OCI-LY1 (cell line): ENCODE measurements at regions not wholly inside any gene's neighbourhood (a gene's known extent, or its start where the extent isn't known, plus 50 kb on each side); places are given as distances from the start of the nearest gene placed in this dataset.

Source experiments
- H2AFZ ChIP-seq: fragments of 200-600 bp; sonication (generic), shearing (Covaris generic); 2 replicates; pipeline ENCODE4 v1.6.0; 2014; ENCODE audit warnings: antibody characterized with exemption, mild to moderate bottlenecking, low read length
- H3F3A ChIP-seq: fragments of 200-600 bp; sonication (generic), shearing (Covaris generic); 2 replicates; pipeline ENCODE4 v1.6.0; 2014; ENCODE audit warnings: mild to moderate bottlenecking, antibody characterized with exemption, low read length, moderate library complexity; ENCODE audit not compliant: insufficient read depth
- H3K27ac ChIP-seq: fragments of 200-600 bp; sonication (generic); 2 replicates; pipeline ENCODE4 v1.5.1; 2014; ENCODE audit warnings: low read length, mixed run types, mild to moderate bottlenecking, low read depth; ENCODE audit not compliant: poor library complexity, severe bottlenecking
- H3K27me3 ChIP-seq: fragments of 200-600 bp; sonication (generic); 2 replicates; pipeline ENCODE4 v1.6.0; 2014; ENCODE audit warnings: antibody characterized with exemption, mild to moderate bottlenecking, low read length, moderate library complexity; ENCODE audit not compliant: insufficient read depth
- H3K36me3 ChIP-seq: fragments of 200-600 bp; sonication (generic); 2 replicates; pipeline ENCODE4 v1.6.1; 2014; ENCODE audit warnings: mild to moderate bottlenecking, antibody characterized with exemption, low read length, moderate library complexity, mixed read lengths; ENCODE audit not compliant: insufficient read depth
- H3K4me1 ChIP-seq: fragments of 200-600 bp; sonication (generic); 2 replicates; pipeline ENCODE4 v1.5.1; 2014; ENCODE audit warnings: mild to moderate bottlenecking, low read length, moderate library complexity; ENCODE audit not compliant: insufficient read depth, severe bottlenecking
- H3K4me2 ChIP-seq: fragments of 200-600 bp; sonication (generic), shearing (Covaris generic); 2 replicates; pipeline ENCODE4 v1.6.1; 2014; ENCODE audit warnings: low read length
- H3K4me3 ChIP-seq: fragments of 200-600 bp; sonication (generic); 2 replicates; pipeline ENCODE4 v1.5.1; 2014; ENCODE audit warnings: low read length, low read depth, mild to moderate bottlenecking, mixed read lengths; ENCODE audit not compliant: poor library complexity, severe bottlenecking
- H3K79me2 ChIP-seq: fragments of 200-600 bp; shearing (Covaris generic); 2 replicates; pipeline ENCODE4 v1.6.1; 2016; ENCODE audit warnings: mixed run types, low read length, mixed read lengths; ENCODE audit not compliant: insufficient read depth
- H3K9ac ChIP-seq: fragments of 200-600 bp; sonication (generic), shearing (Covaris generic); 2 replicates; pipeline ENCODE4 v1.6.1; 2014; ENCODE audit warnings: mild to moderate bottlenecking, low read length, mixed read lengths
- H3K9me2 ChIP-seq: fragments of 200-600 bp; sonication (generic), shearing (Covaris generic); 2 replicates; pipeline ENCODE4 v1.6.1; 2014; ENCODE audit warnings: low read depth, mild to moderate bottlenecking, low read length, mixed read lengths
- H3K9me3 ChIP-seq: fragments of 200-600 bp; shearing (Covaris generic); 2 replicates; pipeline ENCODE4 v1.6.1; 2014; ENCODE audit warnings: low read length, mixed read lengths
- H4K20me1 ChIP-seq: fragments of 200-600 bp; sonication (generic), shearing (Covaris generic); 2 replicates; pipeline ENCODE4 v1.6.0; 2016; ENCODE audit warnings: mild to moderate bottlenecking, low read length; ENCODE audit not compliant: insufficient read depth
- EZH2 ChIP-seq: fragments of 200-600 bp; sonication (generic), shearing (Covaris generic); IDR thresholded peaks from 2 replicates; pipeline ENCODE4 v1.8.0; 2017; ENCODE audit warnings: borderline replicate concordance, mixed run types, mild to moderate bottlenecking, antibody characterized with exemption, low read length, moderate library complexity, mixed read lengths
- TF ChIP-seq, protein P1 (sequence below): fragments of 200-600 bp; sonication (generic), shearing (Covaris generic); IDR thresholded peaks from 2 replicates; pipeline ENCODE4 v1.5.1; 2017; ENCODE audit warnings: mild to moderate bottlenecking, antibody characterized with exemption, low read length, moderate library complexity, mixed read lengths

DNA sequence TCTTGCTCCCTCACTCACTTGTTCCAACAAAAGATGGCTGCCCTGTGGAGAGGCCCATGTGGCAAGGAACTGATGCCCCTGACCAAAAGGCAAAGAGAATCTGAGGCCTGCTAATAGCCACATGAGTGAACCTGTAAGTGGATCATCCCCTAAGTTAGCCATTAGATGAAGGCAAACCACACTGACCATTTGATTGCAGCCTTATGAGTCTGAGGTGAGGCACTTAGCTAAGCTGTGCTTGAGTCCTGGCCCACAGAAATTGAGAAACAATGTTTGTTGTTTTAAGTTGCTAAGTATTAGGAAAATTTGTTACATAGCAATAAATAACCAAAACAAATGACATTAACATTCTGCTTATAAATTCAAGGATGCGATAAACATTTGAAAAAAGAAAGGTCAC is 100.1 kb upstream of the BET1 start:
- no peaks in the 10 kb centered on the region for H3K4me1 ChIP-seq
- H3K9ac ChIP-seq, result no peak overlapping the region
- H3K9me2 ChIP-seq, result no peaks in the 10 kb centered on the region
- no peaks in the 10 kb centered on the region for H3K27me3 ChIP-seq
- no peaks in the 10 kb centered on the region for H3K79me2 ChIP-seq
- no peak overlapping the region for H3K4me3 ChIP-seq
- H3F3A ChIP-seq, result no peaks in the 10 kb centered on the region
- H3K27ac ChIP-seq, result no peak overlapping the region
- H3K36me3 ChIP-seq, result no peaks in the 10 kb centered on the region
- H2AFZ ChIP-seq, result no peak overlapping the region
- TF ChIP-seq, protein P1, sequence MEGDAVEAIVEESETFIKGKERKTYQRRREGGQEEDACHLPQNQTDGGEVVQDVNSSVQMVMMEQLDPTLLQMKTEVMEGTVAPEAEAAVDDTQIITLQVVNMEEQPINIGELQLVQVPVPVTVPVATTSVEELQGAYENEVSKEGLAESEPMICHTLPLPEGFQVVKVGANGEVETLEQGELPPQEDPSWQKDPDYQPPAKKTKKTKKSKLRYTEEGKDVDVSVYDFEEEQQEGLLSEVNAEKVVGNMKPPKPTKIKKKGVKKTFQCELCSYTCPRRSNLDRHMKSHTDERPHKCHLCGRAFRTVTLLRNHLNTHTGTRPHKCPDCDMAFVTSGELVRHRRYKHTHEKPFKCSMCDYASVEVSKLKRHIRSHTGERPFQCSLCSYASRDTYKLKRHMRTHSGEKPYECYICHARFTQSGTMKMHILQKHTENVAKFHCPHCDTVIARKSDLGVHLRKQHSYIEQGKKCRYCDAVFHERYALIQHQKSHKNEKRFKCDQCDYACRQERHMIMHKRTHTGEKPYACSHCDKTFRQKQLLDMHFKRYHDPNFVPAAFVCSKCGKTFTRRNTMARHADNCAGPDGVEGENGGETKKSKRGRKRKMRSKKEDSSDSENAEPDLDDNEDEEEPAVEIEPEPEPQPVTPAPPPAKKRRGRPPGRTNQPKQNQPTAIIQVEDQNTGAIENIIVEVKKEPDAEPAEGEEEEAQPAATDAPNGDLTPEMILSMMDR, result no peak
- no peak for TF ChIP-seq EZH2
- H3K9me3 ChIP-seq, result no peaks in the 10 kb centered on the region
- no peak overlapping the region for H3K4me2 ChIP-seq
- H4K20me1 ChIP-seq, result no peaks in the 10 kb centered on the region

DNA sequence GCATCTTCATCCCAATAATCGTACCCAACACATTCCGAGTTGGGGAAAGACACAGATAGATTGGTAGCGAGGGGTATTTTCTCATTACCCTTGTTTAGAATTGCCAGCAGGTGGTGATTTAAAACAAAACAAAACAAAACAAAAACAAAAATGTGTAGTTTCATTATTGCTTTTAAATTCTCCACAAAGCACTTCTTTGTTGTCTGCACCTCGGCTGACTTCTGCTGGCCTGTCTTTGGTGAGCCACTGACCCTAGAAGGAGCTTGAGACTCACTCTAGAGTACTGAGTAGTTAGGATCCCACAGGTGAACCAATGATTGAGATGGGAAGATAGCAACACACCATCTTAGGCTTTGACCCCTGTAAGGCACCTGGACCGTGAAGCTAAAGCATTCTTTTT is 105.4 kb upstream of the BET1 start:
- H3K79me2 ChIP-seq, result no peaks in the 10 kb centered on the region
- TF ChIP-seq, protein P1, result no peak
- TF ChIP-seq EZH2, result no peak
- no peaks in the 10 kb centered on the region for H3F3A ChIP-seq
- H2AFZ ChIP-seq, result no peak overlapping the region
- H3K36me3 ChIP-seq, result no peaks in the 10 kb centered on the region
- no peak overlapping the region for H3K4me2 ChIP-seq
- H3K9me2 ChIP-seq, result no peaks in the 10 kb centered on the region
- no peaks in the 10 kb centered on the region for H4K20me1 ChIP-seq
- no peaks in the 10 kb centered on the region for H3K4me1 ChIP-seq
- H3K27me3 ChIP-seq, result no peaks in the 10 kb centered on the region
- H3K27ac ChIP-seq, result no peak overlapping the region
- H3K9ac ChIP-seq, result no peak overlapping the region
- H3K9me3 ChIP-seq, result no peaks in the 10 kb centered on the region
- H3K4me3 ChIP-seq, result no peak overlapping the region

DNA sequence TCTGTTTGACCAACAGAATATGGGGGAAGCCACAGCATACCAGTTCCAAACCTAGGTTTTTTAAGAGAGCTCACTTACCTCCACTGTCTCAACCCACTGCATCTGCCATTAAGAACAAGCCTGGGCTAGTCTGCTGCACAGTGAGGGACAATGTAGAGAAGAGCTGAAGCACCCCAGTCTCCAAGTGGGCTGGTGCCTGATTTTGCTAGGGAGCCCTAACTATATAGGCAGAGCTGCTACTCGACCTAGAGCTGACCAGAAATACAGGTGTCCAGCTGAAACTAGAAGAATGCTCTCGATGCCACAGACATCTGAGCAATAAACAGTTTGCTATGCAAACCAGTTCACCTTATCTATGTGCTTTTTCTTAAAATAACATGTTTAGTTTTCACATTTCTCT is 106.9 kb upstream of the BET1 start:
- H3K27me3 ChIP-seq, result no peaks in the 10 kb centered on the region
- no peak overlapping the region for H3K4me2 ChIP-seq
- H2AFZ ChIP-seq, result no peak overlapping the region

More for the DNA sequence above, 106.9 kb upstream of the BET1 start:
- Histone ChIP-seq H3K9me2 (no peaks in the 10 kb centered on the region), H3K27ac (no peak overlapping the region), H4K20me1 (no peaks in the 10 kb centered on the region), H3K9me3 (no peaks in the 10 kb centered on the region), H3F3A (no peaks in the 10 kb centered on the region), H3K4me3 (no peak overlapping the region), H3K9ac (no peak overlapping the region), H3K79me2 (no peaks in the 10 kb centered on the region), H3K36me3 (no peaks in the 10 kb centered on the region), H3K4me1 (no peaks in the 10 kb centered on the region)
- TF ChIP-seq EZH2, result no peak
- TF ChIP-seq, protein P1, result no peak
